ENCODE measurements at regions not wholly inside any gene's neighbourhood (a gene's known extent, or its start where the extent isn't known, plus 50 kb on each side); places are given as distances from the start of the nearest gene placed in this dataset.

DNA sequence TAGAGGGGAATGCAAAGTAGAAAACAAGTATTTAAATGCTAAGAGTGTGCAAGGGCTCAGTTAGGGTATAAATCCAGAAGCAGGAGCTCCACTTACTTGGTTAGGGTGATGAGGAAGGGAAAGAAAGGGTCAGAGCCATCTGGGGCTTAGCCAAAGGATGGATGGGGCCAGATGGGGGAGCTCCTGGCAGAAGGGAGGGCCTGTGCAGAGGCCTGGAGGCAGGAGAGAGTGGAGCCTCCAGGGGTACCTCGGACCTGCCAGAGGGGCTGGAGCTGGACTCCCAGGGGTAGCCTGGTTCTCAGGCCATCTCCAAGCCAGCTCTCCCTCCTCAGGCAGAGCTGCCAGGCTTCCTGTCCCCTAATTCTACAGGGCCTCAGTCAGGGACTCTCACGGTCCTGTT is 506.3 kb downstream of the SHQ1 start:
- TF ChIP-seq, protein P1, sequence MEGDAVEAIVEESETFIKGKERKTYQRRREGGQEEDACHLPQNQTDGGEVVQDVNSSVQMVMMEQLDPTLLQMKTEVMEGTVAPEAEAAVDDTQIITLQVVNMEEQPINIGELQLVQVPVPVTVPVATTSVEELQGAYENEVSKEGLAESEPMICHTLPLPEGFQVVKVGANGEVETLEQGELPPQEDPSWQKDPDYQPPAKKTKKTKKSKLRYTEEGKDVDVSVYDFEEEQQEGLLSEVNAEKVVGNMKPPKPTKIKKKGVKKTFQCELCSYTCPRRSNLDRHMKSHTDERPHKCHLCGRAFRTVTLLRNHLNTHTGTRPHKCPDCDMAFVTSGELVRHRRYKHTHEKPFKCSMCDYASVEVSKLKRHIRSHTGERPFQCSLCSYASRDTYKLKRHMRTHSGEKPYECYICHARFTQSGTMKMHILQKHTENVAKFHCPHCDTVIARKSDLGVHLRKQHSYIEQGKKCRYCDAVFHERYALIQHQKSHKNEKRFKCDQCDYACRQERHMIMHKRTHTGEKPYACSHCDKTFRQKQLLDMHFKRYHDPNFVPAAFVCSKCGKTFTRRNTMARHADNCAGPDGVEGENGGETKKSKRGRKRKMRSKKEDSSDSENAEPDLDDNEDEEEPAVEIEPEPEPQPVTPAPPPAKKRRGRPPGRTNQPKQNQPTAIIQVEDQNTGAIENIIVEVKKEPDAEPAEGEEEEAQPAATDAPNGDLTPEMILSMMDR (IDR thresholded peaks at IDR 0.05; ENCODE audit: insufficient read depth, low read depth, low read length) = no peak
- no peak for TF ChIP-seq EZH2 (IDR thresholded peaks at IDR 0.05; ENCODE audit: insufficient read depth, low read length)

Measured in astrocyte (in vitro differentiated cells and primary cell).